B cell (primary cell): ENCODE measurements at regions not wholly inside any gene's neighbourhood (a gene's known extent, or its start where the extent isn't known, plus 50 kb on each side); places are given as distances from the start of the nearest gene placed in this dataset.

Source experiments
- EZH2 ChIP-seq: IDR thresholded peaks from 2 replicates; pipeline ENCODE4 v1.6.1; 2012; ENCODE audit warnings: borderline replicate concordance, low read depth, mild to moderate bottlenecking, moderate library complexity, low read length; ENCODE audit not compliant: insufficient read depth, poor library complexity, severe bottlenecking
- TF ChIP-seq, protein P1 (sequence below): fragments of 200-600 bp; IDR thresholded peaks from one replicate; pipeline ENCODE4 v1.8.0; 2022; ENCODE audit warnings: antibody characterized with exemption, mild to moderate bottlenecking

DNA sequence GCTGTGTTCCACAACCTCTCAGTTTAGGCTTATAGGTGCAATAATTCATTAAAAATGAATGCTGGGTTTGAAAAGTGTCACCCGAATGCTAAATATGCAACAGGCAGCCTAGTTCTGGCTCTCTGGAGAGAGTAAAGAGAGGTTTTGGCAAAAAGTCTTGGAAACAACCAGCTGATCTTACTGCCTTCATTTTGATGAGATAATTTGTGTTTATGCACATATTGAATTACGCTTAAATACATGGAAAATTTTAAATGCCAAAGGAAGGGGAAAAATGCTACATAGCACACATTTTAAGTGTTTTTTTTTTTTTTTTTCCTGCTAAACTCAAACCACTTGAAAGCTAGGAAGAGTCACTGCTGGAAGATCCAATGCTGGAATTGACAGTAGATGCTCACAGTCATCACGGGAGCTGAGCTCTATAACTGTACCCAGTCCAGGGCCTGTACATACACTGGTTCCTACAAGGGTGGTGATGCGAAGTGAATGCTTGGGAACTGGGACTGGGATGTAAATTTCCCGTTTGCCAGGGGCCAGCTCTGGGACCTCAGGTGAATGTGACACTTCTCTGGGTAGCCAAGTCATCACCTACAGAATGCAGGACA is 151.5 kb downstream of the PFKFB3 start:
- TF ChIP-seq, protein P1, sequence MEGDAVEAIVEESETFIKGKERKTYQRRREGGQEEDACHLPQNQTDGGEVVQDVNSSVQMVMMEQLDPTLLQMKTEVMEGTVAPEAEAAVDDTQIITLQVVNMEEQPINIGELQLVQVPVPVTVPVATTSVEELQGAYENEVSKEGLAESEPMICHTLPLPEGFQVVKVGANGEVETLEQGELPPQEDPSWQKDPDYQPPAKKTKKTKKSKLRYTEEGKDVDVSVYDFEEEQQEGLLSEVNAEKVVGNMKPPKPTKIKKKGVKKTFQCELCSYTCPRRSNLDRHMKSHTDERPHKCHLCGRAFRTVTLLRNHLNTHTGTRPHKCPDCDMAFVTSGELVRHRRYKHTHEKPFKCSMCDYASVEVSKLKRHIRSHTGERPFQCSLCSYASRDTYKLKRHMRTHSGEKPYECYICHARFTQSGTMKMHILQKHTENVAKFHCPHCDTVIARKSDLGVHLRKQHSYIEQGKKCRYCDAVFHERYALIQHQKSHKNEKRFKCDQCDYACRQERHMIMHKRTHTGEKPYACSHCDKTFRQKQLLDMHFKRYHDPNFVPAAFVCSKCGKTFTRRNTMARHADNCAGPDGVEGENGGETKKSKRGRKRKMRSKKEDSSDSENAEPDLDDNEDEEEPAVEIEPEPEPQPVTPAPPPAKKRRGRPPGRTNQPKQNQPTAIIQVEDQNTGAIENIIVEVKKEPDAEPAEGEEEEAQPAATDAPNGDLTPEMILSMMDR, result no peak
- no peak for TF ChIP-seq EZH2
